ENCODE measurements at regions not wholly inside any gene's neighbourhood (a gene's known extent, or its start where the extent isn't known, plus 50 kb on each side); places are given as distances from the start of the nearest gene placed in this dataset.

GRCh38 chr6:22017272-22017671, 279.6 kb downstream of the PRL start:
- no peak for TF ChIP-seq CTCF (conservative IDR thresholded peaks at IDR 0.05; ENCODE audit: low read length)
- TF ChIP-seq EZH2phosphoT487 (IDR thresholded peaks at IDR 0.05; ENCODE audit: borderline replicate concordance) = no peak

Data from Loucy (cell line).